Fibroblast of skin of scalp (primary cell): ENCODE measurements at regions not wholly inside any gene's neighbourhood (a gene's known extent, or its start where the extent isn't known, plus 50 kb on each side); places are given as distances from the start of the nearest gene placed in this dataset.

Source experiments
- DNase-seq: peaks from one replicate; pipeline ENCODE4 v3.0.0-alpha.2; 2013

DNA sequence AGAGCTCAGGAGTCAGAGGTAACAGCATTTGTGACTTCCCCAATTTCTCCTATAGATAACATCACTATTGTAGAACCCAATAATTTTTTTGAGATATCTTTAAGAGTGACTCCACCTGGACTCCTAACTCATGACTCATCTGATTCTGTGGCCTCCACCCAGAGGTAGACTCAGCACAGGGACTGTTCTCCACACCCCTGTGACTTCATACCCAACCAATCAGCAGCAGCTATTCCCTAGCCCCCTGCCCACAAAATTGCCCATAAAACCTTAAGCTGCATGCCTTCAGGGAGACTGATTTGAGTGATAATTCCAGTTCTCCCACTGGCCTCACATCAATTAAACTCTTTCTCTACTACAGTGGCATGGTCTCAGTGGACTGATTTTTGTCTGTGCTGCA, 475.4 kb upstream of the FAT3 start:
- DNase-seq: no peak

DNA sequence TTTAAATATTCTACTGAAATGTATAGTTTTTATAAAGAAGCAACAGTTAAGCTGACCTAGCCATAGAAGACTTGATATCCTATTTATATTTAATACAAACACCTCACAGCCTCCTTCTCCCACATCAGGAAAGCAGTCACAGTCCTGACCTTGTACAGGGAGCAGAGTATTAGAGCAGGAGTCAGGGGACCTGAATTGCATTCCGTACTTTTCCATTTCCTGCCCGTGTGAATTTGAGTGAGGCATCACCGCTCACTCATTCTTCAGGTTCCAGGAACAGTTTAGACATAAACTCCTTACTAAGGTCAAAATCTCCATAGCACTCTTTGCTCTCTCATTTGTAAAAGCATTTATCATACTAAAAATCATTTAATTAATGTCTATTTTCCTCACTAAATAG, 482.5 kb upstream of the FAT3 start:
- DNase-seq: no peak

- no peak for DNase-seq
These were observed 493.6 kb upstream of the FAT3 start for GRCh38 chr11:91731051-91731450.

DNA sequence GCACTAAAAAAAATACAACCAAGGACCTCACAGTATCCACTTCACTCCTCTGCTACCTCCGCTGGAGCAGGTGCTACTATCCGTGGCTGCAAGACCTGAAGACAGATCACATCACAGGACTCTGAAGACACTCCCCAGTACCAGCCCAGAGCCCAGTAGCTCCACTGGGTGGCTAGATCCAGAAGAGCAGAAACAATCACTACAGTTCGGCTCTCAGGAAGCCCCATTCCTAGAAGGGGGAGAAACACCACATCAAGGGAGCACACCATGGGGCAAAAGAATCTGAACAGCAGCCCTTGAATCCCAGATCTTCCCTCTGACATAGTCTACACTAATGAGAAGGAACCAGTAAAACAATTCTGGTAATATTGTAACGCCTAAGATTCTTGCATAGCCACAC, 494.0 kb upstream of the FAT3 start:
- DNase-seq: no peak

DNA sequence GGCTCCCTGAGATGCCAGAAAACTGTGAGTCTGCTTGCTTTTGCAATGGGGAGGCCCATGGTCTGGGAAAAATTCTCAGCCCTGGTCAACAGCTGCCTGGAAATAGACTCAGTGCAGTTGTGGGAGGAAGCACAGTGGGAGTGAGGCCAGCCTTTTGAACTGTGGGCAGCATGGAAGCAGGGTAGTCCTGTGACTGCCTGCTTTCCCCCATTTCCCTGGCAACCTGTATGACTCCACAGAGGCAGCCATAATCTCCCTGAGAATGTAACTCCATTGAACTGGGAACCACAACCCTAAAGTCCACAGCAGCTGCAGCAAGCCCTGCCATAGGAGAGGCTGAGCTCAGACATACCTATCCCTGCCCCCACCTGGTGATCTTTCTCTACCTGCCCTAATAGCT, 494.6 kb upstream of the FAT3 start:
- no peak for DNase-seq

DNA sequence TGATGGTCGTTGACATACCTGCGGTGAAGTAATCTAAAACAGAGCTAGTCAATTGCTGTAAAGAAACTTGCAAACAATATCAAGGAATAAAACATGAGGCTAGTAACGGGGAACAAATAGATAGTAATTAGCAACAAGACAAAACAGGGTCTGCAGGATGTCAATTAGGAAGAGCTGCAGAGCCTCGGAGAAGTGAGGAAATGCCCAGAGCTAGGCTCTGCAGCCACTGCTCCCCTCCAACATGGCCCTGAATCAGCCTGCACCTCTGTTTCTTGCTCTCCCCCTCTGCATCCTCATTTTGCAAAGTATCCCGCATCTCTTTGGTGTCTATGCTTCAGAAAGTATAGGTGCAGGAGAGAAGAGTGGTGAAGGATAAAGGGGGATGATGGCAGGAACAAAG, 507.4 kb upstream of the FAT3 start:
- DNase-seq: no peak

DNA sequence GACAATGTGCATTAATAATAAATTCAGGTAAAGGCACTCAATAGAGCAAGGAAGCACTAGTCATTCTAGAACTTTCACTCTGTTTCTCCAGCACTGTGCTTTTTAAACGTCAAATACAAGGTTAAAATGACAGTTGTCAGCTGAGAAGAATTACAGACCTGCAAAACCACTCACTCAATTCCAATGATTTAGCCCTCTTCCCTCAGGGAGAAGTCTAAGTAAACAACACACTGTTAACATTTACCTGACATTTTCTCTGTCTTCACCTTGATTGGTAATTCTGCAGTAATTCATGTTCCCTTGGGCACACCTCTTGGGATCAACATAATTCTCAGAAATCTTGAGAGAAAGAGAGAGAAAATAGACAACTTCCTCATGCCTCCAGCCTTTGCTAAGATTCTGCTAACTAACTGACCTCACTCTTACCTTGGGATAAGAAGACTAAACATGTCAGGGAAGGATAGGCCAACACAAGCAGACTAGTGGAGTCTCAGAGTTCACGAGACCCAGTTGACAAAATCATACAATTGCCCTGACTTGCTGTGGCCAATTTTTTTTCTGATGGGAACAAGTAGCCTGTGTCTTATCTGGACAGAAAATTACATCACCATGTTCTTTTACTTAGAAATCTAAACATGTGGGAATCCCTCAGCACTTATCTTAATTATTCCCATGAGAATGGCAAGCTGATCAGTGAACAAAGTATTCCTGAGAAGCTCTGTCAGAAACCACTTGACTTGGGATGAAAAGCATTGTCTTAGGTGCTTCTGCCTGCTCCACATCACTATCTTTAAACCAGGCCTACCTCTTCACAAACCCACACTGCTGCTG, 516.8 kb upstream of the FAT3 start:
- no peak for DNase-seq

DNA sequence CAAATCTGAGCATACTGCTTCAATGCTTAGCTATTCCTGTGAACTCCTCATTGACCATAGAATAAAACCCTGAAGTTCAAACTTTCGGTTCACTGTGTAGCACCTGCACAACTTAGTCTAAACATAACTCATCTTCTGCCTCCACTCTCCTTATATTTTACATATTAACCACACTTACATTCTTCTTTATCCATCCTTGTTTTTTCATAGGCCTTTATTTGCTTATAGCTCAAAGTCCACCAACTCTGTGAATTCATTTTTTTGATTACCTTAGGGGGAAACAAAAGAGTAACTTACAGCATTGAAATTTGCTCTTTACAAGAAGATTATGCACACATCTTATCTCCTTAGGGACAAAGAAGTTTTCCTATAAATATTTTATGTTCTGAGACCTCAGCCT, 521.6 kb upstream of the FAT3 start:
- no peak for DNase-seq

DNA sequence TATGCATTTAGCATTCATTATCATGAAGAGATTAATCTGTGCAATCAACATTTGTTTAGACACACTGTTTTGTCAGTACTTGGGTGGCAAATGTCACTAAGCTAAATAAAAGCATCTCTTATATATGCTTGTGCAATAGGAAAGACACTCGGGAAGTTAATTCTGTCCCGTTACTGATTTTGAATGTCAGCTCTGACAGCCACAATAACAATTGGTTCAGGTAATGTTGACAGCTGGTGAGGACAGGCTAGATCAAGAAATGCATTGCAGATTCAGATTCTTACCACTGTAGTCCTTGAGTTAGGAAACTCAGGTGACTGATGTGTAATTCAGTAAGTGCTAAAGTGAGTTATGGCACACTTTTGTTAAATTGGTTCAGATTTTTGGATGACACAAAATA, 523.8 kb upstream of the FAT3 start:
- no peak for DNase-seq

GRCh38 chr11:91698845-91699244, 525.8 kb upstream of the FAT3 start:
- no peak for DNase-seq

DNA sequence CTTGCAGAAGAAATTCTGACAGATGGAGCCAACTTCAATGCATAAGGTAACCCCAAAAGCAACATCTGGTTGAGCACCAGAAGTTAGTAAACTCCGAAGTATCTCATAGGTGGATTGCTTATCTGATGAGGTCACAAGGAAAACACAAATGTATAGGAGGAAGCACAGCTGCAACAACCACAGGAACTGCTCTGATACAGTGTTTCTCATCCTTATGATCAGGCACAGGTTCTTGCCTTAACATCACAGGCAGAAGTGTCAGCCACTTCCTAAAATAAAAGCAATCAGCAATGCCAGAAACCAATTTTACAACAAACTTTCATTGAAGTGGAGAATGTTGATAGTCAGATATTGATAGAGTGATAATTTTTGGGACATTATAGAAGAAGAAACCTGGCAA, 530.3 kb upstream of the FAT3 start:
- no peak for DNase-seq

- no peak for DNase-seq
These were observed 532.7 kb upstream of the FAT3 start for GRCh38 chr11:91691872-91692271.

GRCh38 chr11:91688672-91689071, 535.9 kb upstream of the FAT3 start:
- no peak for DNase-seq

DNA sequence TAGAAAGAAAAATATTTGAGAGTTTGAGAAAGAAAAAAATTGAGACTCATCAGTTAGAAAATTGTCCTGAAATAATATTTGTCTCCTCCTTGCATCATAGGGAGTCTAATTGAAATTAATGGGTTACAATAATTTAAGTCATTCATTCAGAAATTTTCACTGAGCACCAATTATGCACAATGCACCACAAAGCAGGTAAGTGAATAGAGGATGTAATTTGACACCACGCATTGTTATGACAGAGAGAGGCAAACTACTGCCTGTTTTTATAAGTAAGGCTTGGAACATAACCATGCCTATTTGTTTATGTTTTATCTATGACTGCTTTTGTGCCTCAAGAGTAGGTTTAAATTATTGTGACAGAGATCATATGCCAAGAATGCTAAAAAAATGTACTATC, 537.9 kb upstream of the FAT3 start:
- no peak for DNase-seq

GRCh38 chr11:91686281-91686680, 538.3 kb upstream of the FAT3 start:
- DNase-seq: no peak

DNA sequence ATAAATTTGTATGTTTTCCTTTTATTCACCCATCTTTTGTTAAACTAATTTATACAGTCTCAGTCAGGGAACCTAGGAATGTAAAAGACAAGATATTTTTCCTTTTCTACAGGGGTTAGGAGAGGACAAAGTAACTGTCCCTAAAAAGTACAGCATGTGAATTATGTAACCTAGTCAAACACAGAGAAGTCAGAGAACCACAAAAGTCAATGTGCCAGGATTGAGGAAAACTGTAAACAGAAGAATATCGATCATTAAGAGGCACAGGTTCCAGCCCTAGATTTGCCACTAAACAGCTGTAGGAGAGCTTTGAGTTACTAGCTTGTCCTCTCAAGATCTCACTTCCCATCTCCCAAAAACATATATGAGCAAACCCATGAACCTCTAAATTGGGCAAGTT, 550.9 kb upstream of the FAT3 start:
- DNase-seq: no peak

DNA sequence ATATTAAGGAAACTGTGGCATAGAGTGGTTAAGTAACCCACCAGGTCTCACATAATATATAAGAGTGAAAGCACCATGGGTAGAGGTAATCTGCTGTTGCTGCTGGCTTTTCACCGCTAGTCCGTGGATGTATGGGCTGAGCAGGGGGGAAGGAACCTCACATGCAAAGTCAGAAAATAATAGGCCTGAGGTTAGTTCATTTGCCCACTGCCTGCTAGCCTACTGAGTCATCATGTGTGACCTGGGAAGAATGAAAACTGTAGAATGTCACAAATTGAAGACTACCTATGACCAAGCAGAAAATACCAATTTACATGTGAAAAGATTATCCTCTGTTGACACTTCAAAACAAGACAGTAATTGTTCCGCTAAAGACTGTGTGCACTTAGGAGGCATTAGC, 560.1 kb upstream of the FAT3 start:
- no peak for DNase-seq

DNA sequence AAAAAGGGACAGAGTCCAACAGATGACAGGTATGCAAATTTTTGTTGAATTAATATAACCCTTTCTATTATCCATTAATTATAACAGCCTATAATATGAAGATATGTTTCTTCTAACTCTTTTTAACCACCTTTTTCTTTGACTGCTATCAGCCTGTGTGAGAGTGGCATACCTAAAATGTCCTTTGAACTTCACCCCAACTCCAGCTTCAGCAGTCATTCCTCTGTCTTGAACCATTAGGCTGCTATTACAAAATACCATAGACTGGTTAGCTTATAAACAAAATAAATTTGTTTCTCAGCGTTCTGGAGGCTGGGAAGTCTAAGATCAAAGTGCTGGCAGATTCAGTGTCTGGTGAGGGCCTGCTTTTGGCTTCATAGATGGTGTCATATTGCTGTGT, 564.6 kb upstream of the FAT3 start:
- no peak for DNase-seq

DNA sequence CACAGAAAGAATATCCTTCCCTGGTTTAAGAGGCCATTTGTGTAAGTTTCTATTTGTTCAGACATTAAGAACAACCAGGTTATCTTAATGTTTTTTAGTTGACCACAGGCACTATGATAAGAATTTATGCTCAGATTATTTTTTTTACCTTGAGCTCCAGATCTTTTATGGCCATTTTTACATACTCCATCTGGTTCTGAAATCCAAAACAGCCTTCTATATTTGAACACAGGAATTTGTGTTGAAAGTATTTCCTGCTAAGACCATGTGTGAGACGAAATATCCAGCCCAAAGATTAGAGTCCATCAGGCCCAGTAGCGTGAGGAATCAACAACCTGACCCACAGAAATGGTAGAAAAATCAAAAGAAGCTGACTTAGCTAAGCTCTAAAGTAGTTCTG, 569.9 kb upstream of the FAT3 start:
- DNase-seq: no peak

DNA sequence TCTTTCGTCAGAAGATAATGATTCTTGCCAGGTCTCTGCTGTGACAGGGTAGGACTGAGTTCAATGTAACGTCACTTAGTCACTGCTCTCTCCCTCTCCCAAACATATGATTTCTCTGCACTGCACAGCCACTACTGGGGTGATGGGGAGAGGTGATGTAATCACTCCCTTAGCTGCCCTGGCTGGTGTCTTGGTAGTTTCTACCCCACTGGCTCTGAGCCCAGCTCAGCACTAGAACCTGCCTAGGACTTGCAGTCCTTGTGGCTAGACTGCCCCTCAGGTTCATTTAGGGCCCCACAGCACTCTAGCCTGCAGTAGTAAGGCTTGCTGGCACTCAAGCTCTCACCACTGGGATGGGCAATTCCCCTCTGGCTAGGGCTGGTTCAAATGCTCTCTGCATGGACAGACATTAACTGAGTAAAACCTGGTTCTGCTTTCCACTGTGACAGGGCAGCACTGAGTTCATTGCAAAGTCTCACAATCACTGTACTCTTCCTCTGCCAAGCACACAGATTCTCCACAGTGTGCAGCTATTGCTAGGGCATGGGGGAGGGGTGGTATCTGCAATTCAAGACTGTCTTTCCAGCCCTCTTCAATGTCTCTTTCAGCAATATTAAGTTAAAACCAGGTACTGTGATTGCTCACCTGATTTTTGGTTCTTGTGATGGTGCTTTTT, 571.4 kb upstream of the FAT3 start:
- no peak for DNase-seq

DNA sequence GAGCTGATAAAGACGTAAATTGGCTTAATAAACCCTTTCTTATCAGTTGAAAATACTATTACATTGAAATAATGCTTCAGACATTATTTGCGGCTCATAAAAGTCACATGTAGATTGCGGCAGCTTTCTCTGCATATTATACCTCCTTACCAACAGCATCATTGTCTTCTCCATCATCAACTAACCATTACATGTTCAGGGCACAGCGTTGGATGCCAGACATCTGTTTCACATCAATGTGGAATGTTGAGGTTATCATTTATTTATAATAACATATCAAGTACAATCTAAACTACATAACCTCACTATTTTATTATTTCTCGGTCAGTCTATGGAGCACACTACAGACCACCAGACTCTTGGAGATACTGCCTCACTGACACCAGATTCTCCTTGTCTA, 573.8 kb upstream of the FAT3 start:
- DNase-seq: no peak

DNA sequence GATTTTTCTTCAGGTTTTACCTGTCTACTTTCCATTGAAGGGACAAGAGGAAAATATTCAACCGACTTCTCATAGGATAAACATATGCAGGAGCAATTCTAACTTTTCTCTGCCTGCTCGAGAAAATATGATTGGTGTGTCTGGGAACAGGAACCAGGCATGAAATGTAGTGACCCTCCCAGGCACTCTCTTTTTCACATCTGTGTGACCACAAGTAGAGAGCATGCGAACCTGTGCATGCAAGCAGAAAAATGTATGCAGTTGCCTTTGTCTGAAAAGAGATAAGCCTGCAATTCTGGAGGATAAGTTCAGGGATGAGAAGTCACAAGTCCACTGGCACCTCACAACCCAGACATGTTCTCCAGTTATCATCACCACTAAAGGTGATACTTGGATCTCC, 583.5 kb upstream of the FAT3 start:
- DNase-seq: no peak

- no peak for DNase-seq
These were observed 585.3 kb upstream of the FAT3 start for GRCh38 chr11:91639359-91639758.

DNA sequence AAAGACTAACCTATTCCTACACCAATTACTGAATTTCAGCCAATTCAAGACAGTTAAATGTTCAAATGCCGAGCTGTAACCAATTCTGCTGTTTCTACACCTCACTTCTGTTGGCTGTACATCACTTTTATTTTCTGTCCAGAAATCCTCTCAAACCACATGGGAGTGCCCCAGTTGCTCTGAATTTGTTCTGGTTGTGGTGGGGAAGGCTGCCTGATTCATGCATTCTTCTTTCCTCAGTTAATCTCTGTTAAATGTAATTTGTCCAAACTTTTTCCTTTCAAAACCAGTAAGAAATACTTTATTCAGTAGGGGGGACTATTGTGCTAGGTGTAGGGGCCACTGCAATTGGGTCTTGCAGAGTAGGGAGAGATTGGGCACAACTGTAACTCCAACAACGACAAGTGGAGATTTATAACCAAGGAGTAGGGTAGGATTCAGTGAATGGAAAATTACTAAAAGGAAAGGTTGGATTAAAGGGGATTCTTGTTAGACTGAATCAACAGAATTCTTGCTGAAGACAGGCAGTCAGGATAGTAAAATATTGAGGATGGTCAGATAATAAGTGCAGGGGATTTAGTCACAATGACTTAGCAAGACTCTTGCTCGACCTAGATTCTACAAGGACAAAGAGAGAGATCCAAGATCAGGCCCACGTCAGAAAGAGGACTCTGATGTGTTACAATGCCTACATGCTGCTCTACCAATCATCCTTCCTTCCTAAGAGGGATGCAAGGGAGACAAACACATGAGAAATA, 593.5 kb upstream of the FAT3 start:
- no peak for DNase-seq
